ENCODE measurements at regions not wholly inside any gene's neighbourhood (a gene's known extent, or its start where the extent isn't known, plus 50 kb on each side); places are given as distances from the start of the nearest gene placed in this dataset.
A peak's percentile ranks its signal among the peaks of the same experiment; 100 is the strongest.

DNA sequence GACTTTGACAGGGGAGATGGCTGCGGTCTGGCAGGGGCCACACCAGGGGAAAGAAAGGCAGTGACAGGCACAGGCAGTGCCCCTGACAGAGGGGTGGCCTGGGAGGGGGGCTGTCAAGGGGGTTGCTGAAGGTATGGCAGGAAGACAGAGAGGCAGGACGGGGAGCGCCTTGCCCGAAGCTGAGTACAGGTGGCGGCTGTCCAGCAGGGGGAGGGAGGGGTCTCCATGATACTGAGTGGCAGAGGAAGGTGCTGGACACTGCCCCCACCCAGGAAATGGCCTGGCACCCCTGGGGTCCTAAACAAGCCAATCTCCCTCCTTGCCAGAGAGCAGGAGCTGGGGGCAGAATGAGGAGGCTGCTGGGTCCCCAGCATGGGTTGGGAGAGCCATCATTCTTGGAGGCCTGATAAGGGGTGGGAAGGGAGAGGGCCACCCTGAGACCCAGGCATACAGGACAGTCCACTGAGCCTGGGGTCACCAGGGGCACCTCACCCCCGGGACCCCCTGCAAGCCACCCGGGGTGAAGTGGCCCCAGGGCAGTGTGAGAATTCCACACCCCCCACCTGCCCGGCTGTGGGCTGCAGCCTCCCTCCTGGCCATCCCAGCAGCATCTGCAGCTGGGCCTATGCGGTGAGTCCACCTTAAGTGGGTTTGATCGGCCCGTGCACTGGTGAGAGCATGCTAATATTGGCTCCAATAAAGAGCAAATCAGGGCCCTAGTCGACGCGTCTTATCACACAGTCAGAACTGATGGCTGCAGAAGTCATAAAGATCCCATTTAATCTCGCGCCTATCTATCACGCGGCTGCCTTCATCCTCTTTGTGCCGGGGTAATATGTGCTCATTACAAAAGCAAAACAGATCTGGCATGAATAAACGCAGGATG, 108.5 kb downstream of the FAM53A start:
- no peak overlapping the region for H3K4me3 Mint-ChIP-seq (ENCODE audit: unreplicated experiment)
- H3K9me3 Mint-ChIP-seq (ENCODE audit: unreplicated experiment) = no peaks in the 10 kb centered on the region
- peak; percentile 15 for DNase-seq
- peak overlapping the region; percentile 11 for H3K27ac Mint-ChIP-seq (ENCODE audit: unreplicated experiment)
- no peaks in the 10 kb centered on the region for H3K36me3 Mint-ChIP-seq (ENCODE audit: unreplicated experiment)
- TF ChIP-seq, protein P1, sequence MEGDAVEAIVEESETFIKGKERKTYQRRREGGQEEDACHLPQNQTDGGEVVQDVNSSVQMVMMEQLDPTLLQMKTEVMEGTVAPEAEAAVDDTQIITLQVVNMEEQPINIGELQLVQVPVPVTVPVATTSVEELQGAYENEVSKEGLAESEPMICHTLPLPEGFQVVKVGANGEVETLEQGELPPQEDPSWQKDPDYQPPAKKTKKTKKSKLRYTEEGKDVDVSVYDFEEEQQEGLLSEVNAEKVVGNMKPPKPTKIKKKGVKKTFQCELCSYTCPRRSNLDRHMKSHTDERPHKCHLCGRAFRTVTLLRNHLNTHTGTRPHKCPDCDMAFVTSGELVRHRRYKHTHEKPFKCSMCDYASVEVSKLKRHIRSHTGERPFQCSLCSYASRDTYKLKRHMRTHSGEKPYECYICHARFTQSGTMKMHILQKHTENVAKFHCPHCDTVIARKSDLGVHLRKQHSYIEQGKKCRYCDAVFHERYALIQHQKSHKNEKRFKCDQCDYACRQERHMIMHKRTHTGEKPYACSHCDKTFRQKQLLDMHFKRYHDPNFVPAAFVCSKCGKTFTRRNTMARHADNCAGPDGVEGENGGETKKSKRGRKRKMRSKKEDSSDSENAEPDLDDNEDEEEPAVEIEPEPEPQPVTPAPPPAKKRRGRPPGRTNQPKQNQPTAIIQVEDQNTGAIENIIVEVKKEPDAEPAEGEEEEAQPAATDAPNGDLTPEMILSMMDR (IDR thresholded peaks at IDR 0.05; ENCODE audit: partially characterized antibody, unreplicated experiment) = no peak
- H3K4me1 Mint-ChIP-seq (ENCODE audit: low read depth, unreplicated experiment) = peaks cover 6% of the 10 kb centered on the region
- H3K27me3 Mint-ChIP-seq (ENCODE audit: unreplicated experiment) = peaks cover 7% of the 10 kb centered on the region

DNA sequence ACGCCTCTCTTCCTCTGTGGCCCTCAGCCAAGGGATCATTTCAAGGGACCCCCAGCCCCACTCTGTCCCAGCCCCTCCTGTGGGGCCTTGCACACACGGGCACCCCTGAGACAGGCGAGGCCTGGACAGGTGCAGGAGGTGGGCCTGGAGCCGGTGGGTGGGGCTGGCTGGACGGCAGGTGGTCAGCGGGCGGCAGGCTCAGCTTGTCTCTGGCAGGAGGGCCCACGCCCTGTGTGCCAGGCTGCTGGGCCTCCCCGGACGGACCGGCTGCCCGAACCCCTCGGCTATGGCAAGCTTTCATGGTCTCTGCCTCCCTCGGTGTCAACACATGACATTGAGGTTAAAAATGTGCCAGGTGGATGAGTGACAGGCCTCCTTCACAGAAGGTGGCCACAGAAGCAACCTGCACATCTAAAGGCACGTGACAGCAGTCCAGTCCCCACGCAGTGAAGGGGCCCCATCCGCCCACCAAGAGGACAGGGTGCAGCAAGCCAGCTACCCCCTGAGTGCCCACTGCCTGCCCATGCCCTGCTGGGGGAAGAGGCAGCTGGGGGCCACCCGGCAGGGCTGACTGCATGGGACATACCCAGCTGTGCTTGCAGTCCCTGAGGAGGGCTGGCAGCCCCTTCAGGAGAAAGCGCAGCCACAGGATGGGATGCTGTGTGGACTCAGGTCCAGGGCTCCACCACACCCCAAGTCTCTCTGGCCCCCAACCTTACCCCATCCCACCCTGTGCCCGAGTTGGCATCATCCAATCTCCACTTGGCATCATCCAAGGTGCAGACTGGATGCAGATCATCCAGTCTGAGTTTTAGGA, 109.3 kb downstream of the FAM53A start:
- TF ChIP-seq, protein P1 (IDR thresholded peaks at IDR 0.05; ENCODE audit: partially characterized antibody, unreplicated experiment) = no peak
- no peak overlapping the region for H3K4me3 Mint-ChIP-seq (ENCODE audit: unreplicated experiment)
- peaks cover 8% of the 10 kb centered on the region for H3K27me3 Mint-ChIP-seq (ENCODE audit: unreplicated experiment)
- peak; percentile 14 for DNase-seq
- peaks cover 6% of the 10 kb centered on the region for H3K4me1 Mint-ChIP-seq (ENCODE audit: low read depth, unreplicated experiment)
- H3K27ac Mint-ChIP-seq (ENCODE audit: unreplicated experiment) = no peak overlapping the region
- H3K36me3 Mint-ChIP-seq (ENCODE audit: unreplicated experiment) = no peaks in the 10 kb centered on the region
- no peaks in the 10 kb centered on the region for H3K9me3 Mint-ChIP-seq (ENCODE audit: unreplicated experiment)

DNA sequence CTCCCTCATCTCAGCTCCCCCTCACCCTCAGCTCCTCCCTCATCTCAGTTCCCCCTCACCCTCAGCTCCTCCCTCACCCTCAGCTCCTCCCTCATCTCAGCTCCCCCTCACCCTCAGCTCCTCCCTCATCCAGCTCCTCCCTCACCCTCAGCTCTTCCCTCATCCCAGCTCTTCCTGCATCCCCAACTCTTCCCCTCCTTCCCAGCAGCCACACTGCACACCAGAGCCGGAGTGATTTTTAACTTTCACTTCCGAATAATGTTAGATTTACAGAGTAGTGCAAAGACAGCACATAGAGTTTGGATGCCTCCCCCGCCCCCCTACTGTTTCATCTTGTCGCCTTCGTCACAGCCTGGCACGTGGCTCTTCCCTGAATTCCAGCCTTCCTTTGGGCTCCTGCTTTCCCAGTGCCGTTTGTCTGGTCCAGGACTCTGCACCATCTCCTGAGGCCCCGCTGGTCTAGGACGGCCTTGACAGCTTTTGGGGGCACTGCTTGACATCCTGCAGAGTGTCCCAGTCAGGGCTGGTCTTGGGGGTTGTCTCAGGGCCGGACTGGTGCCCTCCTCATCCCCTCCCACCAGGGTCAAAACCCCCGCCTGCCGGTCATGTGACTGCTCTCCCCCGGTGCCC, 110.2 kb downstream of the FAM53A start:
- Mint-ChIP-seq H3K27me3 (ENCODE audit: unreplicated experiment) (peaks cover 8% of the 10 kb centered on the region), H3K9me3 (ENCODE audit: unreplicated experiment) (no peaks in the 10 kb centered on the region), H3K4me3 (ENCODE audit: unreplicated experiment) (no peak overlapping the region), H3K27ac (ENCODE audit: unreplicated experiment) (no peak overlapping the region), H3K4me1 (ENCODE audit: low read depth, unreplicated experiment) (peaks cover 8% of the 10 kb centered on the region), H3K36me3 (ENCODE audit: unreplicated experiment) (no peaks in the 10 kb centered on the region)
- TF ChIP-seq, protein P1 (IDR thresholded peaks at IDR 0.05; ENCODE audit: partially characterized antibody, unreplicated experiment) = no peak
- peak; percentile 4 for DNase-seq

DNA sequence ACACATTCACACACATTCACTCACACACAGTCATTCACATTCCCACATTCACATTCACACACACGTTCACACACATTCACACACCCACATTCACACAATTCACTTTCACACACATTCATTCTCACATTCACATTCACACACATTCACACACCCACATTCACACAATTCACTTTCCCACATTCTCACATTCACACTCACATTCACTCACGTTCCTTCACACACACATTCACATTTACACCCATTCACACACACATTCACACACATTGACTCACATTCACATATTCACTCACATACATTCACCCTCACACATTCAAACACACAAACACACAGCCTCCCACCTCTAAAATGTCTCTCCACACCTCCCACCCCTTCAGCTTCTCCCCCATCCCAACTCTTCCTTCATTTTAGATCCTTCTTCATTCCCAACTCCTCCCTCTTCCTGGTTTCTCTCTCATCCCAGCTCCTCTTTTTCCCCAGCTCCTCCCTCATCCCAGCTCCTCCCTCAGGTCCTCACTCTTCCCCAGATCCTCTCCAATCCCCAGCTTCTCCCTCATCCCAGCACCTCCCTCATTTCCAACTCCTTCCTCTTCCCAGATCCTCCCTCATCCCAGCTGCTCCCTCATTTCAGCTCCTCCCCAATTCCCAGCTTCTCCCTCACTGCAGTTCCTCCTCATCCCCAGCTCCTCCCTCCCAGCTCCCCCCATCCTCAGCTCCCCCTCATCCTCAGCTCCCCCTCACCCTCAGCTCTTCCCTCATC, 111.0 kb downstream of the FAM53A start:
- H3K36me3 Mint-ChIP-seq (ENCODE audit: unreplicated experiment) = no peaks in the 10 kb centered on the region
- no peaks in the 10 kb centered on the region for H3K9me3 Mint-ChIP-seq (ENCODE audit: unreplicated experiment)
- peaks cover 8% of the 10 kb centered on the region for H3K27me3 Mint-ChIP-seq (ENCODE audit: unreplicated experiment)
- peak overlapping the region; percentile 4 for H3K4me3 Mint-ChIP-seq (ENCODE audit: unreplicated experiment)
- DNase-seq = no peak
- H3K4me1 Mint-ChIP-seq (ENCODE audit: low read depth, unreplicated experiment) = peaks cover 8% of the 10 kb centered on the region
- TF ChIP-seq, protein P1 (IDR thresholded peaks at IDR 0.05; ENCODE audit: partially characterized antibody, unreplicated experiment) = no peak
- H3K27ac Mint-ChIP-seq (ENCODE audit: unreplicated experiment) = no peak overlapping the region
